Ishikawa (cell line): ENCODE measurements at regions not wholly inside any gene's neighbourhood (a gene's known extent, or its start where the extent isn't known, plus 50 kb on each side); places are given as distances from the start of the nearest gene placed in this dataset.

Experiments
- EGR1 ChIP-seq: IDR thresholded peaks from 2 replicates; pipeline ENCODE4 v1.6.1; 2012
- EP300 ChIP-seq: IDR thresholded peaks from 2 replicates; pipeline ENCODE4 v1.6.1; 2012; ENCODE audit warnings: borderline replicate concordance
- NFIC ChIP-seq: IDR thresholded peaks from 2 replicates; pipeline ENCODE4 v1.6.1; 2012
- TEAD4 ChIP-seq: IDR thresholded peaks from 2 replicates; pipeline ENCODE4 v1.6.1; 2012

GRCh38 chr15:93188236-93188635 lies 99.2 kb upstream of the RGMA start:
- TF ChIP-seq EP300 (no peak), NFIC (no peak), EGR1 (no peak), TEAD4 (no peak)
